ENCODE measurements at regions not wholly inside any gene's neighbourhood (a gene's known extent, or its start where the extent isn't known, plus 50 kb on each side); places are given as distances from the start of the nearest gene placed in this dataset.
"Not testable (repeated sequence)": the region's sequence is repeated elsewhere in the genome, so short reads cannot be mapped to it uniquely, and the experiment has no call there.

DNA sequence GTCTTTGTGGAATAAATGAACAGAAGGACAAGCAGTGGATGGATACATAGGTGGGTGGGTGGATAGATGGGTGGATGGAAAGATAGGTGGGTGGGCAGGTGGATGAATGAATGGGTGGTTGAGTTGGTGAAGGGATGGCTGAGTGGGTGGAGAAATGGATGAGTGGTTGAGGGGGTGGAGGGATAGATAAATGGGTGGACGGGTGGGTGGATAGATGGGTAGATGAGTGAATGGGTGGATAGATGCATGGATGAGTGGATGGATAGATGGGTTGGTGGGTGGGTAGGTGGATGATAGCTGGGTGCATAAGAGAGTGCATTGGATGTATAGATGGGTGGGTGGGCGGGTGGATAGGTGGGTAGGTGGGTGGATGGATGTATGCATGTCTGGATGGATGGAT, 63.5 kb downstream of the UNC93B1 start:
- not testable (repeated sequence) for DNase-seq (ENCODE audit: low read depth)

DNA sequence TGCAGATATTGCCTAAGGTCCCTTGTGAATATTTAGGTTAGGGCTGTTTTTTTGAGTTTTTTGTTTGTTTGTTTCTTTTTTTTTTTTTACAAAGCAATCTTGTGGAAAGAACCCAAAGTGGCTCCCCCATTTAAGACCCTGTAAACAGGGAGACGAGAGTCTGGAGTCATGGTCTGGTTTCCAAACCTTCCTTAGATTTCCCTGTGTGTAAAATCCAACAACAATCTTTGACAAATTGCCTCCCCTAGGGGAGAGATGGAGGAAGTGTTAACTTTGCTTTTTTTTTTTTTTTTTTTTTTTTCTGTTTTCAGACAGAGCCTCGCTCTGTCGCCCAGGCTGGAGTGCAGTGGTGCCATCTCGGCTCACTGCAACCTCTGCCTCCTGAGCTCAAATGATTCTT, 64.9 kb downstream of the UNC93B1 start:
- DNase-seq (ENCODE audit: low read depth) = not testable (repeated sequence)

DNA sequence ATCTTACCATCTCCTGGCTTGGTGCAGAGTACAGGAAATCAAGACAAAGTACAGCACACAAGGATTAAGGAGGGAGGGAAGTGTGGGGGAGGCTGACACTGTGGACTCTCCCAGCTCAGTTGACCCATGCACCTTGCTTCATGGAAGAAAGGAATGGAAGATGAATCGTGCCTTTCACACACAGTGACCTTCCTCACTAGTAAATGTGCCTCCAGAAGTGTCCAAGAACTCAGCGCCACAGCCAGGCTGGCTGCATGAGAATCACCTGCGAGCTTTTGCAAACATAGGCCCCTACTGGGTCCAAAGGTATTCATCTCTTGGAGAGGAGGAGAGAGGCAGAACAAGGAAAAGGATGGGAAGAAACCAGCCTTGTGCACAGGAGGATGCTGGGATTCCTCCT, 65.5 kb downstream of the UNC93B1 start:
- DNase-seq (ENCODE audit: low read depth) = not testable (repeated sequence)

DNA sequence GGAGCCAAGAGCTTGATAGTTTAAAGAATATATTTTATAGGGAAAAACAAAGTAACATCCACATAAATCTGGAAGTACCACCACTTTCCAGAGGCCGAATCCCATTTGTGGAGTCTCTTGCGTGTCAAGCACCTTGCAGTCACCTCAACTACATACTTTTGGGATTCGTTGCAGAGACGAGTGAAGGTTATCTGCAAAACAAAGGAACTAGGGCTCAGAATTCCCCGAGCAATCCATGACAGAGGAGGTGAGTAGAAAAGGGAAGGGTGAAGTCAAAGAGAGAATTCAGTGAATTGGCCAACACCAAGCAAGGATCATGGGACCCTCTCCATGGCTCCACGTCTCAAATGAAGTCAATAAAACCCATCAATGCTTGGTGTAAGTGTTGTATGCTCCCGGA, 80.3 kb downstream of the UNC93B1 start:
- not testable (repeated sequence) for DNase-seq (ENCODE audit: low read depth)

DNA sequence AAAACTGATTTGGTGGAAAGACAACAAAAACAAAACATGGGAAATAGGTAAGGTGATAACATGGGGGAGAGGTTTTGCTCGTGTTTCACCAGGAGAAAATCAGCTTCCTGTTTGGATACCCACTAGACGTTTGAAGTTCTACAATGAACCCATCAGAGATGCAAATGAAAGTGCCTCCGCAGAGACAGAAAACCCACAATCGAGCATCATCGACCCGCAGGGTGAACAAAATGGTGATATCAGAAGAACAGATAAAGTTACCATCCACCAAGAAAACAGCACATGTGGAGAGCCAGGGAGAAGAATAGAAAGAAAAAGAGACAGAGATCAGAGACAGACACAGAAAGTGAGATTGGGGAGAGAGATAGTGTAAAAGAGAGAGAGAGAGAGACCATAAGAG, 83.4 kb downstream of the UNC93B1 start:
- not testable (repeated sequence) for DNase-seq (ENCODE audit: low read depth)

DNA sequence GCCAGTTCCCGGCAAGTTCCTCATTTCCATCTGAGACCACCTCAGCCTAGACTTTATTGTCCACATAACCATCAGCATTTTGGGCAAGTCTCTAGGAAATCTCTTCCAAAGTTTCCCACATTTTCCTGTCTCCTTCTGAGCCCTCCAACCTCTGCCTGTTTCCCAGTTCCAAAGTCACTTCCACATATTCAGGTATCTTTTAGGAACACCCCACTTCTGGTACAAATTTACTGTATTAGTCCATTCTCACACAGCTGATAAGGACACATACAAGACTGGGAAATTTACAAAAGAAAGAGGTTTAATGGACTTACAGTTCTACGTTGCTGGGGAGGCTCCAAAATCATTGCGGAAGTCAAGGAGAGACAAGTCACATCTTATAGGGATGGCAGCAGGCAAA, 91.7 kb downstream of the UNC93B1 start:
- DNase-seq (ENCODE audit: low read depth) = not testable (repeated sequence)

DNA sequence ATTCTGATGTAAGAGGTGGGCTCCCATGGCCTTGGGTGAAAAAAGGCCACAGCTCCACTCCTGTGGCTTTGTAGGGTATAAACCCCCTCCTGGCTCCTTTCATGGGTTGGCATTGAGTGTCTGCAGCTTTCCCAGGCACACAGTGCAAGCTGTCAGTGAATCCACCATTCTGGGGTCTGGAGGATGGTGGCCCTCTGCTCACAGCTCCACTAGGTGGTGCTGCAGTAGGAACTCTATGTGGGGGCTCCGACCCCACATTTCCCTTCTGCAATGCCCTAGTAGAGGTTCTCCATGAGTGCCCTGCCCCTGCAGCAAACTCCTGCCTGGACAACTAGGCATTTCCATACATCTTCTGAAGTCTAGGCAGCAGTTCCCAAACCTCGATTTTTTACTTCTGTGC, 92.7 kb downstream of the UNC93B1 start:
- DNase-seq (ENCODE audit: low read depth) = not testable (repeated sequence)

DNA sequence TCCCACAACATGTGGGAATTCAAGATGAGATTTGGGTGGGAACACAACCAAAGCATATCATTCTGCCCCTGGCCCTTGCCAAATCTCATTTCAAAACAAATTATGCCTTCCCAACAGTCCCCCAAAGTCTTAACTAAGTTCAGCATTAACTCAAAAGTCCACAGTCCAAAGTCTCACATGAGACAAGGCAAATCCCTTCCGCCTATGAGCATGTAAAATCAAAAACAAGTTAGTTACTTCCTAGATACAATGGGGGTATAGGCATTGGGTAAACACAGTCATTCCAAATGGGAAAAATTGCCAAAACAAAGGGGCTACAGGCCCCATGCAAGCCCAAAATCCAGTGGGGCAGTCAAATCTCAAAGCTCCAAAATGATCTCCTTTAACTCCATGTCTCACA, 93.1 kb downstream of the UNC93B1 start:
- not testable (repeated sequence) for DNase-seq (ENCODE audit: low read depth)

DNA sequence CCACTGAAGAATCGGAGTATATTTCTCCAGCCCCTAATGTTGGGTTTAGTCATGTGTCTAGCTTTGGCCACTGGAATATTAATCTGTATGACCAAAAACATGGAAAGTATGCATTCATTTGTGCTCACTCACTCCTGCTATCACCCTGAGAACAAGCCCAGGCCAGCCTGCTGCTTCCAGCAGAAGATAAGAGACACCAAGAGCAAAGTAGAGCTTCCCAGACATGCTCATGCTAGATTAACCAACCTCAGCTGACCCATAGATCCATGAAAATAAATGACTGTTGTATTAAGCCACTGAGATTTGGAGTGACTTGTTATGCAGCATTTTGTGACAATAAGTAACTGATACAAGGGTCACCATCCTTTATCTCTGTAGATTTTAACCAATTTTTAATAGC, 96.9 kb downstream of the UNC93B1 start:
- not testable (repeated sequence) for DNase-seq (ENCODE audit: low read depth)

DNA sequence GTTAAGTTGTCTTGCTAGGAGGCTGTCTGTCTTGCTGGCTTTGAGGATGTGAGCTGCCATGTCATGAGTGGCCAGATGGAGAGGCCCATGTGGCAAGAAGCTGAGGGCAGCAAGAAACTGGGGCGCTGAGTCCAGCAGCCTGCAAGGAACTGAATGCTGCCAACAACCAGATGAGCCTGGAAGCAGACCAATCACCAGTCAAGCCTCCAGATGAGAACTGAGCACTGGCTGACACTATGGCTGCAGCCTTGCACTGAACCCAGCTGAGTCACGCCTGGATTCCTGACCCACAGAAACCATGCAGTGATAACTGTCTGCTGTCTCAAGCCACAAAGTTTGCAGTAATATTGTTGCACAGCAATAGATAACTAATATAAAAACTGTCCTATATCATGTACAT, 104.4 kb downstream of the UNC93B1 start:
- DNase-seq (ENCODE audit: low read depth) = not testable (repeated sequence)

DNA sequence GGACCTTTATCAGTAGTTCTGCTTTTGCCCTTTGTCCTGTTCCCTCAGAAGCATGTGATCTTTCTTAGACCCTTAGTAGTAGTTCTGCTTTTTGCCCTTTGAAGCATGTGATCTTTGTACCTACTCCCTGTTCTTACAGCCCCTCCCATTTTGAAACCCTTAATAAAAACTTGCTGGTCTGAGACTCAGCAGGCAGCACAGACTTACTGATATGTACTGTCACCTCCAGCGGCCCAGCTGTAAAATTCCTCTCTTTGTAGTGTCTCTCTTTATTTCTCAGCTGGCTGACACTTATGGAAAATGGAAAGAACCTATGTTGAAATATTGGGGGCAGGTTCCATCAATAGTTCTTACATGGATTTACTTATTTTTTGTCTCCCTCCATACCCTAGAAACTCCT, 110.4 kb downstream of the UNC93B1 start:
- DNase-seq (ENCODE audit: low read depth) = not testable (repeated sequence)

DNA sequence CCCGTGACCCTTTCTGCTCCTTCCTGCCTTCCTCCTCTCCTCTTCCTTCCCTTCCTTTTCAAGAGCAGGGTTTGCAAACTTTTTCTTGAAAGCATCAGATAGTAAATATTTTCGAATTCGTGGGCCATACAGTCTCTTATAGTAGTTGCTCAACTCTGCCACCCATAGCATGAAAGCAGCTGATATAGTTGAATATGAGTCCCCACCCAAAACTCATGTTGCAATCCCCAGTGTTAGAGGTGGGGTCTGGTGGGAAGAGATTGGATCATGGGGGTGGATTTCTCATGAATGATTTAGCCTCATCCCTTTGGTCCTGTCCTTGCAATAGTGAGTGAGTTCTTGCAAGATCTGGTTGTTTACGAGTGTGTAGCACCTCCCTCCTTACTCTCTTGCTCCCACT, 114.3 kb downstream of the UNC93B1 start:
- not testable (repeated sequence) for DNase-seq (ENCODE audit: low read depth)

DNA sequence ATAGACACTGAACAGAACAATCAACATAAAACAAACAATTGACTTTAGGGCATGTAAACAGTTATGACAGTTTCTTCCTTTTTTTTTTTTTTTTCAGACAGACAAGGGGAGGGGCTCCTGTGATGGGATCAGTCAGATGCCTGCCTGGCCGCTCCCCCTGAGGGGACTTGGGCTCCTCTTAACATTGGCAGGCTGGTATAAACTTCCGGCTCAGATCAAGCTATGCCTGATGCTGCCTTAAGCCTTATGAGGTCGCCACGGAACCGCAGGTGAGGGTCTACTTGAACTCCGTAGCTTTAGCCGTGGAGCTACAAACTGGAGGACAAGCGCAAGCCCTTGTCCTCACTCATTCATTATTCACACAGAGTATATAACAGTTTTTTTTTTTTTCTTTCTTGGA, 115.8 kb downstream of the UNC93B1 start:
- DNase-seq (ENCODE audit: low read depth) = not testable (repeated sequence)

DNA sequence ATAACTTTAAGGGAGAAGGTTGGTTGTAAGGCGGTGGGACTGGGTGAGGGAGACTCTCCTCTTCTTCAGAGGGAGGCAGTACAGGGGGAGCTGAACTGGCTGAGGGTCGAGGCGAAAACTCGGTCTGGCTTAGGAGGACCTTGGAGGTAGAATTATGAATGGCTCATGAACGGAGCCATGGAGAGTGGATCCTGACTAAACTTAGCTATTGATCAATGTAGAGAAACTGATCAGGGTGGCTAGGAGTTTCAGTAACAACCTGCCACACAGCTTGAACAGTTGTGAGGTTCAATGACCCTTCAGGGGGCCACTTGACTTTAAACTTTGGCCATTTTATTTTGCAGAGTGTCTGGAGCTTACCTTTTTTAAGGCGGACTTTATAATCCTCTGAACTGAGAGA, 117.2 kb downstream of the UNC93B1 start:
- not testable (repeated sequence) for DNase-seq (ENCODE audit: low read depth)

DNA sequence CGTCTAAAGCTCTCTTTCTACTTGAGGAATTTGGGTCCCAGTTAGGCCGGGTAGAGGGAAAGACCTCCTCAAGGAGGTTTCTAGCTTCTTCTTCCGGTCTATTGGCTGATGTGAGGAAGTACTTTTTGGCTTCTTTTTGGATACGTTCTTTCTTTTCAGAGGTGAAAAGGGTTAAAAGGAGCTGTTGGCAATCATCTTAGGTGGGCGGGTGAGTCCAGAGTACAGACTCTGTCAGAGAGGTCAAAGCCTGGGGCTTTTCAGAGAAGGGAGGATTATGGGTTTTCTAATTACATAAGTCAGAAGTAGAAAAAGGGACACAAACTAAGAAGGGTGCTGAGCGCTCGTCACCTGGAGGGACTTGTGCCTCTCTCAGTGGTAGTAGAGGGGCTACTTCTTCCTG, 117.7 kb downstream of the UNC93B1 start:
- DNase-seq (ENCODE audit: low read depth) = not testable (repeated sequence)

DNA sequence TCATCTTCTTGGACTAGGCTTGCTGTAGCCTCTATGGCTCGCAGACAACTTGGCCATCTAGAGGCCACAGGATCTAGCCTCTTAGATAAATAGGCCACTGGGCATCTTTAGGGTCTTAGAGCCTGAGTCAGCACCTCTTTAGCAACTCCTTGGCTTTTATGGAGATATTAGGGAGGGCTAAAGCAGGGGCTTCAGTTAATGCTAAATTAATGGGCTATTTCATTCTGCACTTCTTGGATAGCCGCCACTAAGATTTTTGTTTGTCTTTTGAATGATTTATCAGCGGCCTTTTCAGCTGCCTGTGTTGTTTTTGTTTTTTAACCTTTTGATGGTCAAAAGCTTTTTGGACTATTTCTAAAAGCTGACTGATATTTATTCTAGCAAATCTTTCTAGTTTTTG, 118.3 kb downstream of the UNC93B1 start:
- DNase-seq (ENCODE audit: low read depth) = not testable (repeated sequence)

DNA sequence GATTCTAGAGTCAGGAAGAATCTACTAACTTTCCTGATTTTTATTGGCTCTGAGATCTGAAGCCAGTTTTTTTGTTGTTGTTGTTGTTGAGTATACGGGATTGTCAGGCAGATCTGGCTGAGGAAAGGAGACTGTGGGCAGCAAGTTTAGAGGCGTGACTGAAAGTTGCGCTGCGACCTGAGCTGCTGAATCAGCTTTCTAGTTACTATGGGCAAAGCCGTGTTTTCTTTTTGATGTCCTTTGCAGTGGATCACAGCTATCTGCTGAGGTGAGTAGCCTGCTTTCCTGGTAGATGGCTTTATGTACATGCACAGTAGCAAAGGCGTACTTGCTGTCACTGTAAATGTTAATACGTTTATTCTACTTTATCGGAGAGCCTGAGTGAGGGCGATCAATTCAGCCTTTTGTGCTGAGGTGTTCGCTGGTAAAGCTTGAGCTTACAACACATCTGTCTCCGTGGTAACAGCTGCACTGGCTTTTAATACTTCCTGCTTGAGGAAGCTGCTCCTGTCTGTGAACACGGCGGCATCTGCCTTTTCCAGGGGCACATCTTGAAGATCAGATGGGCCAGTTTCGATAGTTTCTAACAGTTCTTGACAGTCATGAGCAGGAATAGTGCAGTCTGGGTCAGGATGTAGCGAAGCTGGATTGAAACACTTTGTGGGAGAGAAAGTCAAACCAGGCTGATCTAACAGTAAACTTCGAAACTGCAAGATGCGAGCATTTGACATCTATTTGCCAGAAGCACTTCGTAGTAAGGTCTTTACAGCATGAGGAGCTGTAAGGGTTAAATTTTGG, 118.9 kb downstream of the UNC93B1 start:
- DNase-seq (ENCODE audit: low read depth) = not testable (repeated sequence)

DNA sequence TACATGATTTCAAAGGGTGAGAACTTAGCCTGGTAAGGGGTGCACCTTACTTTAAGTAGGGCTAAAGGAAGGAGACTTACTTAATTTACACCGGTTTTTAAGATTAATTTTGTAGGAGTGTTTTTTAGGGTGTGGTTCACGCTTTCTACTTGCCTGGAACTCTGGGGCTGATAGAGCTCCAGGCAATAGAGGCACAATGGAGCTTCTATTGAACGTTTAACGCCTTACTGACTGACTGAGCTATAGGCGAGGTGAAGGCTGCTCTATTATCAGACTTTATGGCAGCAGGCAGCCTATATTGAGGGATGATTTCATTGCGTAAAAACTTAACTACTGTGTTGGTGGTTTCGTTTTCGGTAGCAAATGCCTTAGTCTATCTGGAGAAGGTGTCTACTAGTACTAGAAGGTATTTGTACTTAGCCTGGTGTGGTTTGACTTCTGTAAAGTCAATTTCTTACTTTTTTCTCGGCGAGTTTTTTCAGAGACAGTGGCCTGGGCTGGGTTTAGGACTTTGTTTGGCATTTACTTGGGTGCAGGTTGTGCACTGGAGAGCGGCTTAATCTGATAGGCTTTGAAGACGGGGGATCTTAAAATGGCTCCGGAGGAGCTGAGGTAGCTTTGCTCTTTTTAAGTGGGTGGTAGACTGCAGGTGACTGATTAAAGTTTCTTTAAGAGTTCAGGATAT, 119.7 kb downstream of the UNC93B1 start:
- not testable (repeated sequence) for DNase-seq (ENCODE audit: low read depth)

DNA sequence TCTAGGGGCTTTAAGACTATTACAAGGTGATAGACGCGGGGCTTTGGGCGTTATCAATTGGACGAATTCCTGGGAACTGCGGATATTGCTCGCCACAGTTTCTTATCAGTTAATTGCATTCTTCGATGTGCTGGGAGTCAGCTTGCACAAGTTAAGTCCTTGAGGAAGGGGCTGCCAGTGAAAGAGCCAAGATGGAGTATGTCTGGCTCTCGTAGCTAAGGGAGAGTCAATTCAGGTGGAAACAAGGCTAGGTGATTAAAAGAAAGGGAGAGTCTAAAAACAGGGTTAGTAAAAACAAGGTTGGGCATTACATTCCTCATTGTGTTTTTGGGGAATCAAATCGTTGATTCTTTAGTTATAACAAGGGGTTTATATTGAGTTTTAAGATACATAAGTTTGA, 121.6 kb downstream of the UNC93B1 start:
- DNase-seq (ENCODE audit: low read depth) = not testable (repeated sequence)

DNA sequence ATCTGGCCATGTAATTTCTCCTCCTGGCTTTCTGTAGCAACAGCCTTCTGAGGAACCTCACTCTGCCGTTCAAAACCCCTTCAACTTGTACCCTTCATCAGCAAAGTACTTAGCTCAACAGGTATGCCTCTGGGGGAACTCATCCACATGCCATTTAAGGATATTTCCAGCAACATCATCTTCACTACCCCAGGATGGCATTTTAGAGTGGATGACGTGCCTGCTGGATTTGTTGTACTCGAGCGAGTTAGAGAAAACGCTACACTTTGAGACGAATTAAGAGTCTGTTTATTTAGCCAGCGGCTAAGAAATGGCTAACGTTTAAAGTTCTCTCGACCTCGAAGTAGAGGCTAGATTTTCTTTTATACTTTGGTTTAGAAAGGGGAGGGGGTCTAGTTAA, 122.1 kb downstream of the UNC93B1 start:
- not testable (repeated sequence) for DNase-seq (ENCODE audit: low read depth)

DNA sequence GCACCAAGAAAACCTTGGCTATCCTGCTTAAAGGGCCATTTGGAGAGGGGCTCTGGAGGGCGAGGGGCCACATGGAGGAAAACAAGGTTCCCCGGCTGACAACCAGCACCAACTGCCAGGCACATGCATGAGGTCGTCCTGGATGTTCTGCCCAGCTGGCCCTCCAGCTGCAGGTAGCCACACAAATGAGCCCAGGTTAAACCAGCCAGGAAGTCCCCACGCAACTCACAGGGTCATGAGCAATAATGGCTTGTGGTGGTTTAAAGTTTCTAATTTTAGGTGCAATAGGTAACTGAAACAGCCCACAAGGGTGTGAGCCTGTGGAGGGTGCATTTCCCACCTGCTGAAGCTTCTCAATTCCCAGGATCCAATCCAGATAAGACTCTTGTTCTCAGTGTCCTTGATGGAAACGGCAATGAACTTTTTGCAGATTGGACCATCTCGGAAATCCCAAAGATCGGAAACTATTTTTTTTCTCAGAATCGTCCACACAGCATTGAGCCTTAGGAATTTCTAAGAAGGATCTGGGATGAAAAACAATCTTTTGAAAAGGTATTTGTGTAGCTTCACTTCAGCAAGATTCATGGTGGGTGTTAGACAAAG, 123.2 kb downstream of the UNC93B1 start:
- not testable (repeated sequence) for DNase-seq (ENCODE audit: low read depth)

DNA sequence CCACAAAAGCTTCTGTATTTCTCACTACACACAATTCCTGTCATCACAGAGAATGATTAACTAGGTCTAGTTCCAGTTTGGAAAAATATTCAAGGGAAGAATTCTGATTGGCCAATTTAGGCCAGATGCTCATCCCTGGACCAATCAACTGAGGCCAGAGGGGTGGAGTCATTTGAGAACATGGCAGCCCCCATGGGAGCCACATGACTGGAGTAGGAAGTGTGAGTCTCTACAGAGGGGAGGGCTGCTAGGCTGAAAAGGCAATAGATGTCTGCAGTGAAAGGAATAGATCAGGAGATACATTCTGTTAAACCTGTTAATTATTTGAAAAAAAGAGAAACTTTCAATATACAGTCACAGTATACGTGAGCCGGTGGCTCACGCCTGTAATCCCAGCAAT, 125.2 kb downstream of the UNC93B1 start:
- DNase-seq (ENCODE audit: low read depth) = not testable (repeated sequence)

DNA sequence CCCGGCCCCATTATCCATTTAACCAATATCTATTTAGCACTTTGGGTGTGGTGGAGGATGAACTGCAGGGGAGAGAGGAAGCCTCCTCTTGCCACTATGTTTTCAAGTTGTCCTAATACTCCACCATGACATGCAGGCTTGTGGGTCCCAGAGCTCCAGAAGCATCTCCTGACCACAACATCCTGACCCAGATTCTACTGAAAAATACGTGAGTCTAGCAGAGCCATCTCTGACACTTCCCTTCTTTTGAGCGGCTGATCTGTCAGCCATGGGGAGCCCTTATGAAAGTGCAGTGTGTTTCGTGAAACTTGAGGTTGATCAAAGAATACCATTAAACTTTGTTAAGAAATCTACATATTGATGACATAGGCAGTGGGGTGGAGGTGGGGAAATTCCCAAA, 126.6 kb downstream of the UNC93B1 start:
- not testable (repeated sequence) for DNase-seq (ENCODE audit: low read depth)

All from stimulated activated CD8-positive, alpha-beta memory T cell treated with anti-CD3 and anti-CD28 coated beads, Interleukin-12 subunit alpha, Interleukin-12 subunit beta, amount 100 ng/mL, for 4 hours (primary cell).